ENCODE measurements at regions not wholly inside any gene's neighbourhood (a gene's known extent, or its start where the extent isn't known, plus 50 kb on each side); places are given as distances from the start of the nearest gene placed in this dataset.
"Not testable (repeated sequence)": the region's sequence is repeated elsewhere in the genome, so short reads cannot be mapped to it uniquely, and the experiment has no call there.

GRCh38 chr5:74454263-74455030 lies 186.1 kb downstream of the ENC1 start:
- DNase-seq = no peak

DNA sequence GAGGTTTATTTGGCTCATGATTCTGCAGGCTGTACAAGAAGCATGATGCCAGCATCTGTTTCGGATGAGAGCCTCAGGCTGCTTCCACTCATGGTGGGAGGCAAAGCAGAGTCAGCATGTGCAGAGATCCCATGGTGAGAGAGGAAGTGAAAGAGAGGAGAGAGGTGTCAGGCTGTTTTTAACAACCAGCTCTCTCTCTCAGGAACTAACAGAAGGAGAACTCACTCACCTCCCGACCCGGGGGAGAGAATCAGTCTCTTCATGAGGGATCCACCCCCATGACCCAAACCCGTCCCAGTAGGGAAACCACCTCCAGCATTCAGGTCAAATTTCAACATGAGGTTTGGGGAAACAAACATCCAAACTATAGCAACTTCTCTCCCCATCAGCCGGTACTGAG lies 187.7 kb downstream of the ENC1 start:
- DNase-seq = no peak

GRCh38 chr5:74450095-74450494 lies 190.4 kb downstream of the ENC1 start:
- no peak for DNase-seq

- no peak for DNase-seq
These were observed 193.7 kb downstream of the ENC1 start for GRCh38 chr5:74446725-74447241.

DNA sequence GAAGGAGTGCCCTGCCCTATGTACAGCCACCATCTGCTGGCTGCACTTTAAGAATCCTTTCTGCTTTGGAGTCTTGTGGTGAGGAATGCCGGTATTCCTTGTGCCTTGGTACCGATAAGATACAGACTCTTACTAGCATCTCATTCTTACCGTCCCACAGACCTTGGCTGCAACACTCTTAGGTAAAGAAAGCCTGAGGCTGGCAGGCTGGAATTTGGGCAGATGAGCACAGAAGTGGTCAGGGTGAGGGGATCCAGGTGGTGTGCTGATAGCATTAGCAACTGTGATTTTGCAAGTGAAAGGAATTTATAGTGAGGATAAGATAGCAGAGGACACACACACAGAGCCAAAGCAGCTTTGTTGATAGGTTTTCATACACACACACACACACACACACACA lies 198.1 kb downstream of the ENC1 start:
- no peak for DNase-seq

DNA sequence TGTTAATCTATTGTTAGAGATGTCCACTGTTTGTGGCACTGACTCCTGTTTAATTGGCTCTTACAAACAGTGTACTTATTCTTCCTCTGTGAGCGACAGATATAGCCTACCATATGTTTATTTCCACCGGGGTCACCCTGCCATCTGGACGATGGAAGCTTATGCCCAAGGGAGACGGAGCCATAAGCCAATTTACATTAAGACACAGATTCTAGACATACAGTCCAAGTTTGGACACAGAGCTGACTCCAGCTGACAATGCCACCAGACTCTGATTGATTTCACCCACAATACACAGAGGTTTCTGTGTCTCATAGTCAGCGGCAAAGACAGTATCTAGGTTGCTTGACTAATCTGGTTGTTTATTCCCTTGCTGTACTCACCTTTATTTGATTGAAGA lies 198.9 kb downstream of the ENC1 start:
- DNase-seq = no peak

GRCh38 chr5:74440341-74440740 lies 200.2 kb downstream of the ENC1 start:
- no peak for DNase-seq

- DNase-seq = not testable (repeated sequence)
These were observed 202.7 kb downstream of the ENC1 start for GRCh38 chr5:74437870-74438269.

DNA sequence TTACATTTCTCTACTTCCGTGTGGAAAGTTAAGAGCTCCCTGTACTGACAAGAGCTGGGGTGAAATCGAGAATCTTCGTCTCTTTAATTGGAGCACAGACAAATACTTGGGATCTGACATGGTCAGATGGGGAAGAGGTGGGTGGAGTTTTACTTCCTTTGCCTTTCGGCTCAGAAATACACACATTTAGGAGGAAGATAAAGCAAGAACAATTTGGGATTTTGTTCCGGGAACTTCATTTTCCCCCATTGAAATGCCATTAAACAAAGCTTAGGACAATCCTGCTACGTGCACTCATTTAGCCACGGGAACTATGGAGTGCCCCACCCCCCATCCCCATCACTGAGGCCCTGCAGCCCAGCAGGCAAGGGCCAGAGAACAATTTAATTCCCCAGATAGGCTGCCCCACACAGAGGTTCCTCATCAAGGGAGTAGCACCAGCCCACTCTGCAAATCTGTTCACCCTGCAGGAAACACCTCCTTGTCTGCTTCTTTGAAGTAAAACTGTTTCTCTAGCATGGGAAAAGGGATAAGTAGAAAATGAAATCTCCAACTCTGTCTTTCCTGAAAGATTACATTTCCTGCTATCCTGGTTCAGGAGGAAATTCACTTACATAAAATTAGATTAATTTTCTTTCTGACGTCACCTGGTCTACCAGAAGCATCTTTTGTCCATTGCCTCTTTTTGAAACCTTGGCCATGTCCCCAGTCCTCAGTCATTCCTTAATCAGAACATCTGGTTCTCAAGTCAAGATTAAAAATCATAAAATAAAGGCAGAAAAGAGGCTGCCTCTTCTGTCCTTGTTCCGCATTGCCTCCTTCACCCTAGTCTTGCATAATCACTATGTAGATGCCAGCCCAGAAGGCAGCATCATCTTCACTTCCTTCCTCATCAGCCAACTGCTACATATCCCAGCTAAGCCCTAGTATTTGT lies 206.4 kb downstream of the ENC1 start:
- no peak for DNase-seq

GRCh38 chr5:74433255-74433895 lies 207.2 kb downstream of the ENC1 start:
- DNase-seq = no peak

DNA sequence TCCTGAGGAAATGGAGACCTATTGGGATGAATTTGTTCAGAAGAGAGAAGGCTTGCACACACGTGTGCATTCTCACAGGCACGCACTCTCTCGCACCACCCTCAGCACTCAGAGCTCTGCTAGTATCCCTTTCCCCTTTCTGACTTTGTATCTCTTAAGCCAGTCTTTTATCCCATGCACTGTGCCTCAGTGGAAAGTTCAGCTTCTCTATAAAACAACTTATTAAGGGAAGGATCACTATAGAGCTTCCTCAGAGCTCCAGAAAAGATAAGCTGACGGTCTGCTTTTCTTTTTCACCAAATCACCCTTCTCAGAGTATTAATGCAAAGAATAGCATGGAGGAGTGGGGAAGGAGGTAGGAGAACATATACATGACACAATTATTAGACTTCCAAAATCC lies 207.8 kb downstream of the ENC1 start:
- no peak for DNase-seq

DNA sequence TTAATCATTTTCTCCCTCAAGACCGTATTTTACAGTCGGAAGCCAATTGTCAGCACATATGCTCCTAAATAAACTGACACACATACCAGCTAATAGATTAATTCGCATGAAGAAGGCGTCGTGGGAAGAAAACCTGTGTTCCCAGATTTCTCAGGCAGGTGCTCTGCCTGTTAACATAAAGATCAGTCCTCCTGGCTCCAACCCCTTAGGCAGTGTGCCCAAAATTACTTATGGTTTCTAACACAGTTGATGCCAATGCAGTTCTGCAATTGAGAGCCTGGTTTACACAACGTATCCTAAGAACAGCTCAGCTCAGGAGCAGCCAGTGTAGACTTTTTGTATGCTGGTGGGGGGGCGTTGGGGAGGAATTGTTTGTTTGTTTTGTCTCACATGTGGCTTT lies 208.3 kb downstream of the ENC1 start:
- no peak for DNase-seq

GRCh38 chr5:74431290-74431669 lies 209.2 kb downstream of the ENC1 start:
- DNase-seq = no peak

DNA sequence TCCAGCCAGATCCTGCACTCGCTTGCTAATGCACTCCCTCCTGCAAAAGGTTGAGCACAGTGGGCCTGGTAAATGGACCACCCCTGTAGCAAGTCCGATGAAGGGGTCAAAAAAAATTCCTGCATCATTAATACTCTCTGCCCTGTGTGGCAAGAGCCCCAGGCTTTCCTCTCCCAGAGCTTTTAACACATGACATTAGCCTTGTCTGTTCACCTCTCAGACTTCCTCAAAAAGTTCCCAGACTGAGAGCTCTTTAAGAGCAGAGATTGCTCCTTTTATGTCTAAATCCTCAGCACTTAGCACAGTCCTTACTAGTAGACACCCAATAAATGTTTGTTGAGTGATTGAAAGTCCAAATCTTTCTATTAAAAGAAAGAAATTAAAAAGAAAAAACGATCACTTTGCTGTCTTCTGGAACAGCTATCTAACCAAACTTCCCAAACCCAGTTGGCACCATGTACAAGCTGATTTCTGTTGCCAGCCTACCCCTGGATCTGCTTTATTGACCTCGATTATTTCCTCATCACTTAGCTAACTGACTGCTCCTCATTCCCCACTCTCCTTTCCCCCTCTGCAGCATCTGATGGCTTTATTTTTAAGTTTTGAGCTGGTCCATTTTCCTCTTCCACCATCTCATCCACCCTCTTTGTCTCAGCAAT lies 209.8 kb downstream of the ENC1 start:
- no peak for DNase-seq

GRCh38 chr5:74429495-74429894 lies 211.0 kb downstream of the ENC1 start:
- DNase-seq = no peak

DNA sequence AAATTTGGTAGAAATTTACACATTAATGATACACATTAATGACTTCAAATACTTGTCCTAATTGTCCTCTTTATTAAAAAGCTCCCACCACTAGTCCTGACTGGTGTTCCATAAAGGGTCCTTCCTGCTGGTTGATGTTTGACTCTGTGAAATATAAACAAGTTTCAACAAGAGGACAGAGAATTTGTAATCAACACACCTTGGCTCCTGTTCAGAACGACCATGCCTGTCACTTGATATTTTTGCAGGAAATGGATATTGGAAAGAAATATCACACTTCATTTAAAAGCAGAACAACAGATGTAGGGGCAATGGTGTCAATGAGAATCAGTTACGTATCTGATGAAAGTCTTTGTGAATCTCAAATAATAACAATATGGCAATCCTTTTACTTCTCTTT lies 211.7 kb downstream of the ENC1 start:
- no peak for DNase-seq

- no peak for DNase-seq
These were observed 212.3 kb downstream of the ENC1 start for GRCh38 chr5:74428275-74428674.

DNA sequence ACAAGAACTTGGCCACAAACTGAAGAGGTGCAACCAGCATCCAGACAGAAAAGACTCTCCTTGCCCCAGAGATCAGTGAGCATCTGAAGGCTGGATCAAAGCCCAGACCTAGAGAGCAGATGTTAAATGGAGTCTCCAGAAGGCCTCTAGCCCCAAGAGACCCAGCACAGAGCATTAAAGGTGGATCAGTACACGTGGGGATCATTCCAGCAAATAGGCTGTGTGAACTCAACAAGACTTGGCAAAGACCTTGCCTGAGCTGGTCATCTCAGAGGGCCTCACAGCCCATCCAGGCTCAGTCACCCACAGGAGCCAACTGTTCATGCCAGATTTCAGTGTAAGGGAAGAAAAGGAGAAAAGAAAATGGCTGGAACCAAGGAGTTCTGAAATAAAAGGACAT lies 214.0 kb downstream of the ENC1 start:
- DNase-seq = no peak

DNA sequence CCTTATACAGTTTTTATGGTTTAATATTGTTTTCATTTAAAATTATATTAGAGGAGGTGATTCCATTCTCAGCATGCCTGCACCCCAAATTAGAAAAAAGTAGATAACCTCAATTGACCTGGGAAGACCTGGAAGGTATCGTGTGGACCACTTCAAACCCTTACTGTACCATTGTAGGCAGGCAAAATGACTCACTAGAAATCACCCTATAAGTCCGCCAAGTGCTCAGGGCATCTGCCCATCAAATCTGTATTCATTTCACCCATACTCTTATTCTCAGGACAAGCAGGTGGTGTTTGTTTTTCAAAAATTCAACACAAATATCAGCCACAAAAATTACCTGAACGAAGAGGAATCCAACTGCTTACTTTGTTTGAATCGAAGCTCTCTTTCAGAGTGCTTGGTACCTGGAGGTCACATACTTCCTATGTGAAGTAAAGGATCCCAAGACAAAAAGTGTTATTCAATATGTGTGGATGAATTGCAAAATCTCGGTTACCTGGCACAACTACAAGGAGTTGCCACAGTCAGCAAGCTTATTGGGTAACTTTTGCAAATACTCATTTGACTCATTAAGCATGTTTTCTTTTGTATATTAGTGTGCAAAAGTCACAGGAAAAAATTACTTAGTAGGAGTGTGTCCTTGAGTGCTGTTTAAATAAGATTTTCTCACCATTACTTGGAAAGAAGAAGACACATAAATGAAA lies 216.2 kb downstream of the ENC1 start:
- DNase-seq = no peak

GRCh38 chr5:74423383-74423782 lies 217.1 kb downstream of the ENC1 start:
- no peak for DNase-seq

DNA sequence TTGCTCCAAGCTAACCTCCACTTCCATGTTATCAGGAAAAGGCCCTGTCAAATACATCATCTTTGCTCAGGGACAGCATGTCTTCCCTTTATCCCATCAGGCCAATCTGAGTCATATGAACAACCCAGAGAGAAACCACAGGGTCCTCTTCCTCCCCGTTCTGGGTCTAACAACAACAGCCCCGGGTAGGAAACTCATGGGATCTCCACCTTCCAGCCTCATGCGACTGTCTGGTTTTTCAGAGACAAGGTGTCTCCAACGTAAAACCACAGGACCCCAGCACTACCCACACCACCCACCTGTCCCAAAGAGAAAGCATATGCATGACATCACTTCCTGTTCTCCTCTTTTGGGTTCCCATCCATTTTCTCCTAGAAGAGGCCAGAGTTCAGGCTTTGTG lies 217.9 kb downstream of the ENC1 start:
- DNase-seq = no peak

- no peak for DNase-seq
These were observed 218.5 kb downstream of the ENC1 start for GRCh38 chr5:74422030-74422429.

Measured in activated CD4-positive, alpha-beta T cell treated with anti-CD3 and anti-CD28 coated beads, Interleukin-2, amount 50 U/mL, for 1 hour (primary cell).